ENCODE measurements at regions not wholly inside any gene's neighbourhood (a gene's known extent, or its start where the extent isn't known, plus 50 kb on each side); places are given as distances from the start of the nearest gene placed in this dataset.

DNA sequence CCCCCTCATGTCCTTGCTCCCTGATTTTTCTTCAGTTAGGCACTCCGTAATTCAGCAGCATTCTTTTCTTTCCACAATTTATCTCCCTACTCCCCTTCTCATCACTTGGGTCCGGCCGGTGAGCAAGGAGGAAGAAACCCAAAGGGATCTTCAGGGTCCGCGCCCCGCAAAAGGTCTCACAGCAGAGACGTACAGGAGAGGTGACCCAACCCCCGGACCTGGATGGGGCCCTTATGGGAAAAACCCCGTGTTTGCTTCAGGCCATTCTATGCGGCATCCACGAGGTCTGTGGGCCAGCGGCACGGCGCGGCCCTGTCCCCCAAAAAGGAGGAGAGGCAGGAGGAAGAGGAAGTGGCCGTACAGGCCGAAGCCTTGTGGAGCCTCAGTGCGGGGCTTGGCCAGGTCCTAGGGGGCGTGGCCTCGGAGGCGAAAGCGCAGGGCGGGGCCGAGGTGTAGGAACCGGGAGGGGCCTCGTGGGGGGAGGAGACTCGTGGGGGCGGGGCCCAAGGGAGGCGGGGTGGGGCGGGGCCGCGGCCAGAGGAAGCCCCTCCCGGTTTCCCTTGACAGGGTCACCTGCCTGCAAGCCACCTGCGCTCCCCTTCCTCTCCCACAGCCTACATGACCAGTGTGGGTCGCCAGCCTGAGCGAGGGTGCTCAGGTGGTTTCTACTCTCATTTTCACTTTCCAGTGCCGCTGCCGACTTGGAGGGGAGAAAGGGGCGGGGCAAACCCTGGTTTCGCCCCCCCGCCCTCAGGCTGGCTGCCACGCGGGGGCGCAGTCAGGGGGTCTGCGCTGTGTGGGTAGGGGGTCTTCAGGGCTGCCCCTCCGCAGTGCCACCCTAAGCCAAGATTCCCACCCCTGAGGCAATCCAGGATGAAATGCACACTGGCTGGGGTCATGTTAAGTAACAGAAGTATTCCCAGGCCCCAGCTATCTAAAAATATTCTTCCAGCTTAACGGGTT, 156.4 kb upstream of the XPO1 start:
- TF ChIP-seq, protein P1, sequence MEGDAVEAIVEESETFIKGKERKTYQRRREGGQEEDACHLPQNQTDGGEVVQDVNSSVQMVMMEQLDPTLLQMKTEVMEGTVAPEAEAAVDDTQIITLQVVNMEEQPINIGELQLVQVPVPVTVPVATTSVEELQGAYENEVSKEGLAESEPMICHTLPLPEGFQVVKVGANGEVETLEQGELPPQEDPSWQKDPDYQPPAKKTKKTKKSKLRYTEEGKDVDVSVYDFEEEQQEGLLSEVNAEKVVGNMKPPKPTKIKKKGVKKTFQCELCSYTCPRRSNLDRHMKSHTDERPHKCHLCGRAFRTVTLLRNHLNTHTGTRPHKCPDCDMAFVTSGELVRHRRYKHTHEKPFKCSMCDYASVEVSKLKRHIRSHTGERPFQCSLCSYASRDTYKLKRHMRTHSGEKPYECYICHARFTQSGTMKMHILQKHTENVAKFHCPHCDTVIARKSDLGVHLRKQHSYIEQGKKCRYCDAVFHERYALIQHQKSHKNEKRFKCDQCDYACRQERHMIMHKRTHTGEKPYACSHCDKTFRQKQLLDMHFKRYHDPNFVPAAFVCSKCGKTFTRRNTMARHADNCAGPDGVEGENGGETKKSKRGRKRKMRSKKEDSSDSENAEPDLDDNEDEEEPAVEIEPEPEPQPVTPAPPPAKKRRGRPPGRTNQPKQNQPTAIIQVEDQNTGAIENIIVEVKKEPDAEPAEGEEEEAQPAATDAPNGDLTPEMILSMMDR (conservative IDR thresholded peaks at IDR 0.05; ENCODE audit: low read length): peak; percentile 80
- TF ChIP-seq EZH2phosphoT487 (IDR thresholded peaks at IDR 0.05; ENCODE audit: borderline replicate concordance, low read depth, low read length): no peak
- TSS peak; percentile 92 for BruUV-seq (replicated peaks)
- Histone ChIP-seq H3K36me3 (ENCODE audit: insufficient read depth, low read length) (no peaks in the 10 kb centered on the region), H2AFZ (ENCODE audit: low read length) (peak overlapping the region; percentile 99), H3K9me3 (ENCODE audit: low read length) (no peaks in the 10 kb centered on the region), H3K9me2 (ENCODE audit: insufficient read depth, low read length) (no peaks in the 10 kb centered on the region), H3K4me2 (ENCODE audit: low read length) (peak overlapping the region; percentile 81), H4K20me1 (ENCODE audit: insufficient read depth, low read length) (no peaks in the 10 kb centered on the region), H3K4me3 (ENCODE audit: low read depth, low read length, poor library complexity, severe bottlenecking) (peak overlapping the region; percentile 68), H3K27ac (ENCODE audit: low read depth, low read length, poor library complexity, severe bottlenecking) (peak overlapping the region; percentile 18), H3K4me1 (ENCODE audit: insufficient read depth, low read length, poor library complexity, severe bottlenecking) (peaks cover 8% of the 10 kb centered on the region), H3K79me2 (ENCODE audit: insufficient read depth, low read depth, low read length) (no peaks in the 10 kb centered on the region)
- ChIA-PET CTCF (ENCODE audit: unreplicated experiment) (no interaction called here), POLR2A (interaction anchor here (0.7 kb wide), 1 partner anchor 60 kb away, joined by 3 read pairs; no protein-coding TSS in a partner anchor)
- intact Hi-C loops (cut with micrococcal nuclease; ENCODE audit: unreplicated experiment): loop anchor here (1.0 kb wide), 3 partner anchors 99 to 194 kb away; partner anchors contain the start of gene CCT4
- DNase-seq (ENCODE audit: low spot score): peak; percentile 94

DNA sequence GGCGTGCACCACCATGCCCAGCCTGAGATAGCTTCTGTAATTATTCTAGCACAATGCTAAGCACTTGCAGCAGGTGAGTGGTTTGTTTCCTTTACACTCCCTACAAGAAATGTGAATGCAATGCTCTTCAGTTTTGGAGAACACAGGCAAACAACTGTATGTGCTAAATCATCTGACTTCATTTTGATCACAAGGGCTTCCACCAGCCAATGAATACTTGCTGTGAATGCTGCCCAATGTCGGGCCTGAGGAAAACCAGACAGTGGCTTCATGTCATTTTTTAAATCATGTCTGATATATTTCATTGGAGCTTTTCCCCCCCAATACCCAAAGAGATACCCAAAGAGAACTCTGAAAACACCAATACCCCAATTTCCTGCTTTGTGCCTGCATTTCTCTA, 155.6 kb upstream of the XPO1 start:
- Histone ChIP-seq H3K4me3 (ENCODE audit: low read depth, low read length, poor library complexity, severe bottlenecking) (peak overlapping the region; percentile 68), H3K36me3 (ENCODE audit: insufficient read depth, low read length) (no peaks in the 10 kb centered on the region), H3K9me3 (ENCODE audit: low read length) (no peaks in the 10 kb centered on the region), H3K27ac (ENCODE audit: low read depth, low read length, poor library complexity, severe bottlenecking) (no peak overlapping the region), H3K79me2 (ENCODE audit: insufficient read depth, low read depth, low read length) (no peaks in the 10 kb centered on the region), H4K20me1 (ENCODE audit: insufficient read depth, low read length) (no peaks in the 10 kb centered on the region), H2AFZ (ENCODE audit: low read length) (peak overlapping the region; percentile 99; the same call in 1 of the 2 replicates), H3K4me1 (ENCODE audit: insufficient read depth, low read length, poor library complexity, severe bottlenecking) (peaks cover 8% of the 10 kb centered on the region), H3K9me2 (ENCODE audit: insufficient read depth, low read length) (no peaks in the 10 kb centered on the region), H3K4me2 (ENCODE audit: low read length) (peak overlapping the region; percentile 81)
- intact Hi-C loops (cut with micrococcal nuclease; ENCODE audit: unreplicated experiment): loop anchor here (1.0 kb wide), 2 partner anchors 100 to 195 kb away; partner anchors contain the start of gene CCT4
- BruUV-seq (replicated peaks): no TSS peak
- no peak for TF ChIP-seq EZH2phosphoT487 (IDR thresholded peaks at IDR 0.05; ENCODE audit: borderline replicate concordance, low read depth, low read length)
- TF ChIP-seq, protein P1 (conservative IDR thresholded peaks at IDR 0.05; ENCODE audit: low read length): no peak
- CTCF ChIA-PET (ENCODE audit: unreplicated experiment): no interaction called here
- peak; percentile 11 for DNase-seq (ENCODE audit: low spot score)
- POLR2A ChIA-PET: interaction anchor here (0.6 kb wide), 1 partner anchor 186 kb away, joined by 5 read pairs; no protein-coding TSS in a partner anchor
